Astrocyte of the hippocampus (primary cell): ENCODE measurements at regions not wholly inside any gene's neighbourhood (a gene's known extent, or its start where the extent isn't known, plus 50 kb on each side); places are given as distances from the start of the nearest gene placed in this dataset.
"Not testable (repeated sequence)": the region's sequence is repeated elsewhere in the genome, so short reads cannot be mapped to it uniquely, and the experiment has no call there.

Experiments used
- DNase-seq: peaks from one replicate; pipeline ENCODE4 v3.0.0; 2011; ENCODE audit warnings: low read depth, low spot score

GRCh38 chr6:3619800-3620199, 131.7 kb downstream of the PXDC1 start:
- DNase-seq: no peak

DNA sequence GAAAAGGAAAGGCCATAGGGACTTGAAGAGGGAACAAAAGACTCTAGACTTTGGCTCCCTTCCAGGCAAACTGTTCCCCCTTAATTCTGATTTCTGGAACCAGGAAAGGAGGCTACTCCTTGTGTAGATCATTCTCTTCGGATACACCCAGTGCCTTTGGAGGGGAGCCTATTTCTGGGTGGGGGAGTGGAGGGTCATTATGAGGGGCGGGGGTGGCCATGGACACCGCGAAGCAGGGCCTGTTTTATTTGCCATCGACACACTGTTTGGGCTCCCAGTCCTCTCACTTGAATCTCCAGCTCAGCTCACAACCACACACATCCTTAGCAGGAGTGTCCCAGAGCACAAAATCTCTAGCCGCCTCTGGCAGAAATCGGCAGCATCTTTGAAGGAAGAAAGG, 132.3 kb downstream of the PXDC1 start:
- no peak for DNase-seq

- no peak for DNase-seq
Observed at GRCh38 chr6:3618642-3619041, 132.9 kb downstream of the PXDC1 start.

DNA sequence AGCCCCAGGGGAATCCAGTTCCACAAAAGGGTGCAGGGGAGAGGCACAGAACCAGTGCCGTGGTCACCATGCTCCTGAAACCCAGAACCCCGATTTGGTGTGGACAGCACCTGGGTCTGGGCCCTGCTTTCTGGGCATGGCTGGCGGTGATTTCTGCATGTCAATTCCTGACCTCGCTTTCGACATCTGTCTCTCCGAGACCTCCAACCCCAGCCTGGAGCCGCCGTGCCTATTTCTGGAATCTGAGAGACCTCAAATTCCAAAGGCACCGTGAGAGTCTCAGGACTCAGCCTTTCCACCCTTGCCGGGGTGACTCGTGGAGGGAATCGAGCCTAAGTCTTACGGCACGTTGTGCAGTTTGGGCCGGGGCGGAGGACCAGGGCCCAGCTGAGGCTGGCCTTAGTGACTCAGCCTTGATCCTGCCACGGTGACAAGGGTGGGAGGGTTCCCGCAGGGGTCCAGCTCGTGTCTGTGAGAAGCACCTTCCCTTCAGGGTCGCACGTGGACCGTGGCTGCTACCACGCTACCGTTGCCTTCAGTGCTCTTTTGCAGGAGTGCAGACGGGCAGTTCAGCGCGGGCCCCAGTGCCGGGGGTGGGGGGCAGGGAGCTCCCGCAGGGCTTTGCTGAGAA, 133.7 kb downstream of the PXDC1 start:
- DNase-seq: no peak

DNA sequence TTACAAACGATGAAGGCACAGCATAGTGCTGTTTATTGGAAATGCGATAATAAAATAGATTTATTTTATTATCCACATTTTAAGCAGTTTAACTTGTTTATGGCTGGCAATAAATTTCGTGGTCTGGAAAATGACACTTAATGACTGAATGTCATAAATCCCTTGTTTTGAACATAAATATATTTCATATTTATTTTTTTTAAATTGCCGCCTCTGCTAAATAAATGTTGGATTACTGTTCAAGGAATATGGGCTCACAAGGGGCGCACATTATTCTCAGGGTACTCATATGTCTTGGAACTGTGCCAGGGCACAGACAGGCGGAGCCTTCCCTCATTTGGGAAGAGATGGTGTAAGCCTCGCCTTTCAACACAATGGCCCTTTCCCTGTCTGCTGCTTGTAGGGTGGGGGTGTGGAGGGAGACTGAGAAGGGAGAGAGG, 134.3 kb downstream of the PXDC1 start:
- no peak for DNase-seq

- no peak for DNase-seq
Observed at GRCh38 chr6:3616565-3617176, 134.8 kb downstream of the PXDC1 start.

DNA sequence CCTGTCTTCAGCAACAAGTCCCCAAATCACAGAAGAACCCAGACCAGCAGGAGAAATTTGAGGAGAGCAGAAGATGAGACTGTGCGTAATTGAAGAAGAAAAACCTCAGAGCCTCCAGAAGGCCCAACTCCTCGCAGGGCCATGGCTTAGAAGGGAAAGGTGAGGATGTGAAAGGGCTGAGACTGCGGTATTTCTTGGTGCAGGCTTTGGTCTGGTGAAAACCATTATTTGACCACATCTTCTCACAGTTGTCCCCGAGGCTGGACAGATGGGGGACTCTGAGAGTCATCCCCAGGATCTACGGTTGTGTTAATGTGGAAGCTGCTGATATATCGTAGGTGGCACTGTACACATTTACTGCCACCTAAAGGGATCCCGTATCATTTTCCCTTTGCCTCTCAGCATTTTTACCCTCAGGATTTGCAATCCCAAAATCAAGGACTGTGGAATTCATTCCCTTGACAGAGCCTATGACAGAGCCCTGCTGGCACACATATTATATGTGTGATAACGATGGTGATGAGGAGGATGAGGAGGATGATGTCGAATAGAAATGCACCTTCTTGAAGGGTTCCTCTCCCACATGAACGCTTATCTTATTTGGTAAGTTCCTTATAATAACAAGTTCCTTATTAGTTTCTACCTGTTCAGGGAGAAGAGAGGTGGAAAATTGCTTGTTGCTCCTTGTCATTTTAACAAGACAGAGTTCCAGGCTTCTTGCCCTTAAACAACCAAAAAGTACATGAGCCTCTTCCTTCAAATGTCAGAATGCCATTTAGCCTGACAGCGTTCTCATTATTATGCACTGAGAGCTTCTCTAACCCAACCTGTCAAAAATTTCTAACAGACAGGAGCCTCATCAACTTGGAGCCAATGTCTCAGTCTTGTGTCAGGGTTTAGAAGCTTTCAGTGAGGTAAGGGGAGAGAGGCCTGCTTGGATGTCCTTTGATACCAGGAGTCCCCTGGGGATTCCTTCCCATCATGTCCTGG, 135.8 kb downstream of the PXDC1 start:
- no peak for DNase-seq

- no peak for DNase-seq
Observed at GRCh38 chr6:3614918-3615317, 136.6 kb downstream of the PXDC1 start.

GRCh38 chr6:3613565-3613964, 137.9 kb downstream of the PXDC1 start:
- DNase-seq: not testable (repeated sequence)

- DNase-seq: peak; percentile 90
Observed at GRCh38 chr6:3612341-3613041, 139.0 kb downstream of the PXDC1 start.

DNA sequence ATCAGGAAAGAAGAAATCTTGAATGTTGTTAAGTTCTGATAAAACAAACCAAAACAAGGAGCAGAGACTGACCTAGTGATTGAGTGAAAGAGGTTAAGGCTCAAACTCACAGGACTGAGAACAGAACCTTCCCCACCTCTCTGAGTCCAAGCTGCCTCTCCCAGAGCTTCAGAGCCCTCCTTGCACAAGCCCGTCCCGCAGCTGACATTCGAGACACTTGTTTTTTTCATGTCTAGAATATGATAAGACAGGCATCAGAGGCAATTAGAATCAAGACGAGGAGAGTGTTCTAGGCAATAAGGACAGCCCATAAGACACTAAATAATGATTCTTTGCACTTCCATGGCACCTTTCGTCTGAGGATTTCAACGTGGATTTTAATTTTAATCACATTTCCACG, 140.6 kb downstream of the PXDC1 start:
- DNase-seq: no peak

- no peak for DNase-seq
Observed at GRCh38 chr6:3610206-3610605, 141.3 kb downstream of the PXDC1 start.

DNA sequence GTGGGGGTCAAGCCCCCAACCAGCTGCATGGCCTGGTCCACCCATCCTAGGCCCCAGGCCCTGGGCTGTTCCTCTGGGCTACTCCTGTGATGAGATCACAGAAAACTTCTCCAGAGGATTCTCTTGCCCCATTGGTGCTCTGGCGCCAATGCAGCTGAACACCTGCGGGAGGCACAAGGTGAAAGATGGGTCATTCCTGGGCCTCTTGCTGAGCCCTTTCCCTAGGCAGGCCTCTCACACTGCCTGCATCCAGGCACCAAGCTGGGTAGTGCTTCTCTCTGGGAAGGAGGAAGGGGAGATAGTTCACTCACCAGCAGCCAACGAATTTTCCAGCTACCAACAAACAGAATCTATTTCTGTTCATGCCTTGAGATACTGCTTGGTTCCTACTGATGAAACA, 142.1 kb downstream of the PXDC1 start:
- no peak for DNase-seq

- DNase-seq: no peak
Observed at GRCh38 chr6:3608159-3608558, 143.4 kb downstream of the PXDC1 start.

DNA sequence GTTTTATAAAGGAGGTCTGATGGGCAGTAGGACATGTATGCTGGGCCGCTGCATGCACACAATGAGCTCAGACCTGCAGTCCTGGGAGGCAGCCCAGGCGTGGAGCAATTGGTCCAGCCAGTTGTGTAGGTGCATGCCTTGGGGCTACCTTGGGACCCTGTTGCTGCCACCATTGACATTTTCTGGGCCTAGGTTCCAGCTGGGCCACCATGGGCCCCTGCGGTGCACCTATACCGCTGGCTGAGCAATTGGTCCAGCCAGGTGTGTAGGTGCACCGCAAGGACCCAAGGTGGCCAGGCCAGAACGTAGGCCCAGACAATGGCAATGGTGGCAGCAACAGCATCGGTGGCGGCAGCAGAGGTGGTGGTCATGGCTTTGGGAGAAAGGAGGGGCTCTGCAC, 143.9 kb downstream of the PXDC1 start:
- no peak for DNase-seq

GRCh38 chr6:3607171-3607570, 144.3 kb downstream of the PXDC1 start:
- DNase-seq: no peak

GRCh38 chr6:3603340-3604130, 146.7 kb upstream of the SLC22A23 start:
- no peak for DNase-seq

DNA sequence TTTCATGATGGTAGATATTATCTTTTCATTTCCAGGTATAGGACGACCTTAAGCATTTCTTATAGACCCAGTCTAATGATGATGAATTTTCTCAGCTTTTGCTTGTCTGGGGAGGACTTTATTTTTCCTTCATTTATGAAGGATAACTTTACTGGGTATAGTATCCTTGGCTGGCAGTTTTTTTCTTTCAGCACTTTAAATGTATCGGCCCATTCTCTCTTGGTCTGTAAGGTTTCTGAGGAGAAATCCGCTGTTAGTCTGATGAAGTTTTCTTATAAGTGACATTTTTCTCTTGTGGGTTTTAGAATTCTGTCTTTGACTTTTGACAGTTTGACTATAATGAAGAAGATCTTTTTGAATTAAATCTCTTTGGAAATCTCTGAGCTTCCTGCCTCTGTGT, 144.7 kb upstream of the SLC22A23 start:
- DNase-seq: no peak

DNA sequence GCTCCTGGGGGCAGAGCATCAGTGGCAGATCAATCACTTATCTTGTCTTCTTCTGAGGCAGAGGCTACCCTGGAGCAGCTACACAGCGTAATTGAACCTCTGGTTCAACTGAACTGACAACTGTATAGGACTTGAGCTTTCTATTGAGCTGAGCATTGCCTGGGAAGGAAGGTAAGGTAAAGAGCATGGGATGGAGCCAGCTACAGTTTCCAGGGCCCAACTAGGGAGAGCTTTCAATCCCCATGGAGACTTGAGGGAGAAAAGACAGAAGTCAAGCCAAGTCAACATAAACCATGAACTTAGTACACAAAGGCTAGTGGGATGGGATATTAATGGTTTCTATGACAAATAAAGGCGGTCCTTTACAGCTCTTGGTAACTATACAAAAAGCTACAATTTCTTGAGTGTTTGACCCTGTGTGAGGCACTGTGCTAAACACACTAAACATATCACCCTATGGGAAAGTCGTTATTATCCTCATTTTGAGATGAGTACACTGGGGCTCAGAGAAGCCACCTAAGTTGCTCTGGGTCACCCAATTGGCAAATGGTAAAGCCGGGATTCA, 140.7 kb upstream of the SLC22A23 start:
- no peak for DNase-seq

DNA sequence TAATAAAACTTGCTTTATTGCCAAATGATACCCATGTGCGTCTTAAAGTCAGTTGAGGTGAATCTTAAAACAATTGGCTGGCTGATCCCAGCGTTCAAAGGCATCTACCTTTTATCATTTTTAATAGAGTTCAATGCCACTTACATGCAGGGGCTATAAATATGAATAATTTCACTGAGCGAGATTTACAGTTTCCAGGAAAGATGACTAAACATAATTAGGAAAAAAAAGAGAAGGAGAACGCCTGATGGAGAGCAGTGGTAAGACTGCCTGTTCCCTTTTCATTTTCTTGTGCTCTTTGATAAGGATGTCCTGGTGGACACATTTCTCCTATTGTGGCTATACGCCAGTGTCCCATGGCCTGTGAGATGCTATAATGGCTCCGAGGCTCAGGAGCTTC, 139.9 kb upstream of the SLC22A23 start:
- DNase-seq: no peak

DNA sequence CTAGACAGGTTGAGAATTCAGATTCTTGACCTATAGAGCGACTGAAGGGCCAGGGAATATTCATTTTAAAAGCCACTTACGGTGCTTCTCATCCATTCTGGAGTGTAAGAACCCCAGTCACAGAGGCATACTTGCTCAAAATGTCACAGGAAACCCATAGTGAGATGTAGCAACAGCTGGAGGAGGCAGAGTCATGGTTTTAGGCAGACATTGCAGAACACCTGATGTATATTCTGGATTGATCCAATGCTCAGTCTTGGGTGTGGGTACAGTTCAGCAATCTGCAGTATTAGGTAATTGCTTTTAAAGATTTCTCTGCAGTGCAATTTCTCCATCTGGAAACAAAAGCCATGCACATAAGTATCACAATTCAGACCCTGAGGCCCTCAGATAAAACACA, 137.4 kb upstream of the SLC22A23 start:
- no peak for DNase-seq
